HL-60 (cell line): ENCODE measurements at regions not wholly inside any gene's neighbourhood (a gene's known extent, or its start where the extent isn't known, plus 50 kb on each side); places are given as distances from the start of the nearest gene placed in this dataset.
"Not testable (repeated sequence)": the region's sequence is repeated elsewhere in the genome, so short reads cannot be mapped to it uniquely, and the experiment has no call there.

ENCODE experiments used
- DNase-seq, 2 experiments: peaks; one replicate each; pipeline ENCODE4 v3.0.0-alpha.2; 2010 to 2020; ENCODE audit warnings: low read depth in 1 of 2, low spot score in 1 of 2
- H3K27ac ChIP-seq: fragments of 250-450 bp; sonication (Bioruptor Pico); replicated peaks from 2 replicates; pipeline ENCODE4 v1.5.1; 2020; ENCODE audit warnings: mild to moderate bottlenecking, moderate library complexity
- H3K27me3 ChIP-seq: fragments of 250-450 bp; sonication (Bioruptor Pico); 2 replicates; pipeline ENCODE4 v1.5.1; 2021; ENCODE audit warnings: mild to moderate bottlenecking, moderate library complexity; ENCODE audit not compliant: insufficient read depth, poor library complexity, severe bottlenecking
- H3K4me3 ChIP-seq: replicated peaks from 2 replicates; pipeline ENCODE4 v1.5.1; 2011; ENCODE audit warnings: mild to moderate bottlenecking, control low read depth, low read length; ENCODE audit not compliant: insufficient read depth
- CTCF ChIP-seq: IDR thresholded peaks from one replicate; pipeline ENCODE4 v1.5.1; 2011; ENCODE audit warnings: low read length, control low read depth, inconsistent platforms; ENCODE audit not compliant: insufficient read depth
- GABPA ChIP-seq: IDR thresholded peaks from 2 replicates; pipeline ENCODE4 v1.6.1; 2012; ENCODE audit warnings: low read depth
- POLR2AphosphoS5 ChIP-seq: IDR thresholded peaks from 2 replicates; pipeline ENCODE4 v1.6.1; 2012; ENCODE audit warnings: low read depth
- REST ChIP-seq: IDR thresholded peaks from 2 replicates; pipeline ENCODE4 v1.6.1; 2012; ENCODE audit warnings: low read depth; ENCODE audit not compliant: insufficient replicate concordance
- SPI1 ChIP-seq: IDR thresholded peaks from 2 replicates; pipeline ENCODE4 v1.6.1; 2012; ENCODE audit warnings: low read depth, mild to moderate bottlenecking, borderline replicate concordance

- no peak for TF ChIP-seq GABPA
- peak; percentile 15 for TF ChIP-seq CTCF
- no peaks in the 10 kb centered on the region for H3K27me3 ChIP-seq
- DNase-seq, result peak in 1 of 2 experiments; percentile 17
- no peak overlapping the region for H3K4me3 ChIP-seq
- no peak overlapping the region for H3K27ac ChIP-seq
Observed at GRCh38 chr4:188971125-188971524, 831.9 kb downstream of the TRIML1 start.

- no peak for DNase-seq
- TF ChIP-seq REST (no peak), SPI1 (no peak), POLR2AphosphoS5 (no peak), CTCF (no peak), GABPA (no peak)
- no peak overlapping the region for H3K27ac ChIP-seq
- no peak overlapping the region for H3K4me3 ChIP-seq
- no peaks in the 10 kb centered on the region for H3K27me3 ChIP-seq
Observed at GRCh38 chr4:188975271-188975670, 836.0 kb downstream of the TRIML1 start.

GRCh38 chr4:188976644-188977115, 837.4 kb downstream of the TRIML1 start:
- no peak for TF ChIP-seq REST
- Histone ChIP-seq H3K27me3 (no peaks in the 10 kb centered on the region), H3K27ac (no peak overlapping the region), H3K4me3 (no peak overlapping the region)
- DNase-seq, result no peak

GRCh38 chr4:188977232-188977631, 838.0 kb downstream of the TRIML1 start:
- H3K27me3 ChIP-seq, DNase-seq, H3K27ac ChIP-seq, H3K4me3 ChIP-seq: not testable (repeated sequence)

GRCh38 chr4:188984518-188984917, 845.3 kb downstream of the TRIML1 start:
- TF ChIP-seq REST (no peak), GABPA (no peak), POLR2AphosphoS5 (no peak), CTCF (no peak), SPI1 (no peak)
- no peak overlapping the region for H3K4me3 ChIP-seq
- H3K27ac ChIP-seq, result no peak overlapping the region
- no peaks in the 10 kb centered on the region for H3K27me3 ChIP-seq
- no peak for DNase-seq
